ENCODE measurements at regions not wholly inside any gene's neighbourhood (a gene's known extent, or its start where the extent isn't known, plus 50 kb on each side); places are given as distances from the start of the nearest gene placed in this dataset.

- H3K4me1 Mint-ChIP-seq (ENCODE audit: unreplicated experiment): peaks cover 13% of the 10 kb centered on the region
- no peak for DNase-seq (ENCODE audit: low spot score)
- H3K9me3 Mint-ChIP-seq (ENCODE audit: unreplicated experiment): no peaks in the 10 kb centered on the region
- no peak overlapping the region for H3K27ac Mint-ChIP-seq (ENCODE audit: unreplicated experiment)
- peaks cover 2% of the 10 kb centered on the region for H3K27me3 Mint-ChIP-seq (ENCODE audit: unreplicated experiment)
- TF ChIP-seq, protein P1, sequence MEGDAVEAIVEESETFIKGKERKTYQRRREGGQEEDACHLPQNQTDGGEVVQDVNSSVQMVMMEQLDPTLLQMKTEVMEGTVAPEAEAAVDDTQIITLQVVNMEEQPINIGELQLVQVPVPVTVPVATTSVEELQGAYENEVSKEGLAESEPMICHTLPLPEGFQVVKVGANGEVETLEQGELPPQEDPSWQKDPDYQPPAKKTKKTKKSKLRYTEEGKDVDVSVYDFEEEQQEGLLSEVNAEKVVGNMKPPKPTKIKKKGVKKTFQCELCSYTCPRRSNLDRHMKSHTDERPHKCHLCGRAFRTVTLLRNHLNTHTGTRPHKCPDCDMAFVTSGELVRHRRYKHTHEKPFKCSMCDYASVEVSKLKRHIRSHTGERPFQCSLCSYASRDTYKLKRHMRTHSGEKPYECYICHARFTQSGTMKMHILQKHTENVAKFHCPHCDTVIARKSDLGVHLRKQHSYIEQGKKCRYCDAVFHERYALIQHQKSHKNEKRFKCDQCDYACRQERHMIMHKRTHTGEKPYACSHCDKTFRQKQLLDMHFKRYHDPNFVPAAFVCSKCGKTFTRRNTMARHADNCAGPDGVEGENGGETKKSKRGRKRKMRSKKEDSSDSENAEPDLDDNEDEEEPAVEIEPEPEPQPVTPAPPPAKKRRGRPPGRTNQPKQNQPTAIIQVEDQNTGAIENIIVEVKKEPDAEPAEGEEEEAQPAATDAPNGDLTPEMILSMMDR (IDR thresholded peaks at IDR 0.05; ENCODE audit: unreplicated experiment): no peak
- H3K4me3 Mint-ChIP-seq (ENCODE audit: unreplicated experiment): no peak overlapping the region
- no peaks in the 10 kb centered on the region for H3K36me3 Mint-ChIP-seq (ENCODE audit: low read depth, unreplicated experiment)
These were observed 693.1 kb downstream of the UTRN start for GRCh38 chr6:144978208-144978607.

GRCh38 chr6:144986271-144986670 lies 701.1 kb downstream of the UTRN start:
- Mint-ChIP-seq H3K4me1 (ENCODE audit: unreplicated experiment) (peaks cover 3% of the 10 kb centered on the region), H3K27me3 (ENCODE audit: unreplicated experiment) (no peaks in the 10 kb centered on the region), H3K9me3 (ENCODE audit: unreplicated experiment) (no peaks in the 10 kb centered on the region), H3K36me3 (ENCODE audit: low read depth, unreplicated experiment) (no peaks in the 10 kb centered on the region), H3K4me3 (ENCODE audit: unreplicated experiment) (no peak overlapping the region), H3K27ac (ENCODE audit: unreplicated experiment) (no peak overlapping the region)
- no peak for DNase-seq (ENCODE audit: low spot score)
- TF ChIP-seq, protein P1 (IDR thresholded peaks at IDR 0.05; ENCODE audit: unreplicated experiment): no peak

GRCh38 chr6:144989319-144990107 lies 704.4 kb downstream of the UTRN start:
- H3K27ac Mint-ChIP-seq (ENCODE audit: unreplicated experiment): no peak overlapping the region
- no peaks in the 10 kb centered on the region for H3K9me3 Mint-ChIP-seq (ENCODE audit: unreplicated experiment)
- no peak overlapping the region for H3K4me3 Mint-ChIP-seq (ENCODE audit: unreplicated experiment)
- no peak for DNase-seq (ENCODE audit: low spot score)
- H3K4me1 Mint-ChIP-seq (ENCODE audit: unreplicated experiment): peaks cover 6% of the 10 kb centered on the region
- no peaks in the 10 kb centered on the region for H3K36me3 Mint-ChIP-seq (ENCODE audit: low read depth, unreplicated experiment)
- no peaks in the 10 kb centered on the region for H3K27me3 Mint-ChIP-seq (ENCODE audit: unreplicated experiment)
- TF ChIP-seq, protein P1 (IDR thresholded peaks at IDR 0.05; ENCODE audit: unreplicated experiment): no peak

- no peak overlapping the region for H3K27ac Mint-ChIP-seq (ENCODE audit: unreplicated experiment)
- no peak overlapping the region for H3K4me3 Mint-ChIP-seq (ENCODE audit: unreplicated experiment)
- TF ChIP-seq, protein P1 (IDR thresholded peaks at IDR 0.05; ENCODE audit: unreplicated experiment): no peak
- no peaks in the 10 kb centered on the region for H3K36me3 Mint-ChIP-seq (ENCODE audit: low read depth, unreplicated experiment)
- peaks cover 6% of the 10 kb centered on the region for H3K4me1 Mint-ChIP-seq (ENCODE audit: unreplicated experiment)
- no peak for DNase-seq (ENCODE audit: low spot score)
- H3K27me3 Mint-ChIP-seq (ENCODE audit: unreplicated experiment): no peaks in the 10 kb centered on the region
- no peaks in the 10 kb centered on the region for H3K9me3 Mint-ChIP-seq (ENCODE audit: unreplicated experiment)
These were observed 705.6 kb downstream of the UTRN start for GRCh38 chr6:144990784-144991183.

DNA sequence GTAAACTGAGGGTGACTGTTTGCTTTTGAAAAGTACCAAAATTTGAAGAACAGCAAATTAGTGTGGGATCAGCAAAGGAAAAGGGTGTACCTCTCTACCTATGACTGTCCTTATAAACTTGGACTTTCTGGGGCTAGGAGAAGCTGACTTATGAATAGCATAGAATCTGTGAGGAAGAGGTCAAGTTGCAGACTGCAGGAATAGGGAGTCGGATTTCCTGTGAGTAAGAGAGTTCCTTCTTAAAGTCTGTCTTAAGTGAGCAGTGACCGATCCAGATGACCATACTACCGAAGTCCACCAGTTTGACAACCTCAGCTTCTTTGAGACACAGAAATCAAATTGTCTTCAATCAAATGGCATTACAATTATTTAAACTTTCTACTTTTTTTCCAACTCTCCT lies 708.7 kb downstream of the UTRN start:
- Mint-ChIP-seq H3K27ac (ENCODE audit: unreplicated experiment) (no peak overlapping the region), H3K36me3 (ENCODE audit: low read depth, unreplicated experiment) (no peaks in the 10 kb centered on the region), H3K4me1 (ENCODE audit: unreplicated experiment) (peaks cover 6% of the 10 kb centered on the region), H3K9me3 (ENCODE audit: unreplicated experiment) (no peaks in the 10 kb centered on the region), H3K27me3 (ENCODE audit: unreplicated experiment) (no peaks in the 10 kb centered on the region), H3K4me3 (ENCODE audit: unreplicated experiment) (no peak overlapping the region)
- no peak for DNase-seq (ENCODE audit: low spot score)
- TF ChIP-seq, protein P1 (IDR thresholded peaks at IDR 0.05; ENCODE audit: unreplicated experiment): no peak

All from endothelial cell (in vitro differentiated cells).